Liver (tissue), 8 donors: ENCODE measurements at regions not wholly inside any gene's neighbourhood (a gene's known extent, or its start where the extent isn't known, plus 50 kb on each side); places are given as distances from the start of the nearest gene placed in this dataset.

ENCODE experiments used
- DNase-seq: peaks from one replicate; pipeline ENCODE4 v3.0.0-alpha.2; 2017; ENCODE audit warnings: low spot score
- H3K27ac ChIP-seq, 2 donors: one replicate each; pipeline ENCODE4 v1.7.0; 2013; ENCODE audit warnings: inconsistent platforms in 2 of 2, low read length in 2 of 2, control low read depth in 1 of 2, low read depth in 1 of 2, mild to moderate bottlenecking in 1 of 2
- H3K27me3 ChIP-seq, 4 donors: one replicate each; pipeline versions ENCODE4 v1.6.1 to v1.7.0; 2013; ENCODE audit warnings: low read length in 3 of 4, inconsistent platforms in 1 of 4, mild to moderate bottlenecking in 1 of 4, moderate library complexity in 1 of 4; ENCODE audit not compliant: control insufficient read depth in 4 of 4, insufficient read depth in 4 of 4
- H3K36me3 ChIP-seq, 4 donors: one replicate each; pipeline versions ENCODE4 v1.6.1 to v1.7.0; 2013; ENCODE audit warnings: low read length in 3 of 4, mild to moderate bottlenecking in 3 of 4, low read depth in 1 of 4, moderate library complexity in 1 of 4; ENCODE audit not compliant: control insufficient read depth in 4 of 4, insufficient read depth in 3 of 4
- H3K4me1 ChIP-seq, 4 donors: one replicate each; pipeline versions ENCODE4 v1.6.1 to v1.7.0; 2013; ENCODE audit warnings: low read length in 3 of 4, mild to moderate bottlenecking in 3 of 4, moderate library complexity in 1 of 4; ENCODE audit not compliant: control insufficient read depth in 4 of 4, insufficient read depth in 4 of 4
- H3K4me3 ChIP-seq, 3 donors: one replicate each; pipeline versions ENCODE4 v1.6.1 to v1.7.0; 2013; ENCODE audit warnings: low read length in 3 of 3, control low read depth in 1 of 3, low read depth in 1 of 3, mild to moderate bottlenecking in 1 of 3
- H3K9ac ChIP-seq, 2 donors: one replicate each; pipeline ENCODE4 v1.7.0; 2013; ENCODE audit warnings: low read length in 2 of 2, mild to moderate bottlenecking in 2 of 2, moderate library complexity in 2 of 2, control low read depth in 1 of 2, low read depth in 1 of 2
- H3K9me3 ChIP-seq, 4 donors: one replicate each; pipeline versions ENCODE4 v1.6.1 to v1.7.0; 2013; ENCODE audit warnings: low read length in 3 of 4; ENCODE audit not compliant: control insufficient read depth in 4 of 4
- ATF3 ChIP-seq: IDR thresholded peaks from 2 replicates; pipeline ENCODE4 v1.6.1; 2016; ENCODE audit warnings: antibody characterized with exemption
- EGR1 ChIP-seq, 2 donors: IDR thresholded peaks; 2 replicates each; pipeline ENCODE4 v1.6.1; 2016 to 2018; ENCODE audit warnings: antibody characterized with exemption in 2 of 2, low read depth in 2 of 2
- FOXA1 ChIP-seq: IDR thresholded peaks from 2 replicates; pipeline ENCODE4 v1.6.1; 2016; ENCODE audit warnings: antibody characterized with exemption
- FOXA2 ChIP-seq: IDR thresholded peaks from 2 replicates; pipeline ENCODE4 v1.6.1; 2016; ENCODE audit warnings: antibody characterized with exemption
- GABPA ChIP-seq, 2 donors: IDR thresholded peaks in 1 of 2; conservative IDR thresholded peaks in 1 of 2; 2 replicates each; pipeline ENCODE4 v1.6.1; 2016; ENCODE audit warnings: antibody characterized with exemption in 2 of 2, mild to moderate bottlenecking in 1 of 2, moderate library complexity in 1 of 2
- HNF4A ChIP-seq, 2 donors: conservative IDR thresholded peaks; 2 replicates each; pipeline ENCODE4 v1.6.1; 2016; ENCODE audit warnings: antibody characterized with exemption in 2 of 2, mild to moderate bottlenecking in 2 of 2
- HNF4G ChIP-seq: IDR thresholded peaks from 2 replicates; pipeline ENCODE4 v1.6.1; 2016; ENCODE audit warnings: antibody characterized with exemption
- JUND ChIP-seq, 2 donors: IDR thresholded peaks; 2 replicates each; pipeline ENCODE4 v1.6.1; 2016; ENCODE audit warnings: antibody characterized with exemption in 2 of 2
- MAX ChIP-seq: IDR thresholded peaks from 2 replicates; pipeline ENCODE4 v1.6.1; 2016; ENCODE audit warnings: antibody characterized with exemption
- NR2F2 ChIP-seq: IDR thresholded peaks from 2 replicates; pipeline ENCODE4 v1.6.1; 2016; ENCODE audit warnings: antibody characterized with exemption
- RAD21 ChIP-seq, 2 donors: IDR thresholded peaks; 2 replicates each; pipeline ENCODE4 v1.6.1; 2016; ENCODE audit warnings: antibody characterized with exemption in 2 of 2, mild to moderate bottlenecking in 2 of 2
- RXRA ChIP-seq, 2 donors: IDR thresholded peaks; 2 replicates each; pipeline ENCODE4 v1.6.1; 2017 to 2018; ENCODE audit warnings: antibody characterized with exemption in 2 of 2, mild to moderate bottlenecking in 1 of 2
- TAF1 ChIP-seq: conservative IDR thresholded peaks from 2 replicates; pipeline ENCODE4 v1.6.1; 2016; ENCODE audit warnings: antibody characterized with exemption, mild to moderate bottlenecking
- WGBS: extraction: QIAGEN DNeasy Blood & Tissue Kit; methylation state at CpG from one replicate; pipeline ENCODE4 v1.1.7; 2013; 5-methylcytosine and 5-hydroxymethylcytosine counted together
- TF ChIP-seq, protein P1 (sequence below): IDR thresholded peaks from 2 replicates; pipeline ENCODE4 v1.6.1; 2016; ENCODE audit warnings: antibody characterized with exemption, mild to moderate bottlenecking
- TF ChIP-seq, protein P2 (sequence below): fragments of 150-350 bp; IDR thresholded peaks from 2 replicates; pipeline ENCODE4 v1.5.1; 2017; ENCODE audit warnings: improper control_type of control experiment, low read depth, low read length; ENCODE audit not compliant: missing input control
- TF ChIP-seq, protein P3 (sequence below): IDR thresholded peaks from 2 replicates; pipeline ENCODE4 v1.6.1; 2016; ENCODE audit warnings: antibody characterized with exemption
- donor health status: healthy.
- donor health status: healthy.
- donor health status: healthy.
- donor health status: healthy.
- donor health status: healthy.

DNA sequence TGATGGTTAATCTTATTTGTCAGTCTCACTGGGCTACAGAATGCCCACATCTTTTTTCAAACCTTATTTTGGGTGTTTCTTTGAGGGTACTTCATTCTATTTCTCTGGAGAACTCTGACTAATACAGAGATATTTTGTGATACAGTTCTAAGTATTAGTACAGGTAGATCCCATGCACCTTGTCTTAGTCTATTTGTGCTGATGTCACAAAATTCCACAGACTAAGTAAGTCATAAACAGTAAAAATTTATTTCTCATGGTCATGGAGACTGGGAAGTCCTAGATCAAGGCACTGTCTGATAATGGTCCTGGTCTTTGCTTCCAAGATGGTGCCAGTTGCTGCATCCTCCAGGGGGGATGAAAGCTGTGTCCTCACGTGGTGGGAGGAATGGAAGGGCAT, 68.6 kb upstream of the EPHA4 start:
- Histone ChIP-seq H3K9ac (no peak overlapping the region), H3K27me3 (peaks cover 0 to 4% (median 0%) of the 10 kb centered on the region in 4 donors), H3K36me3 (no peaks in the 10 kb centered on the region), H3K9me3 (peaks cover 0 to 3% (median 0%) of the 10 kb centered on the region in 4 donors), H3K27ac (no peak overlapping the region), H3K4me3 (no peak overlapping the region), H3K4me1 (no peaks in the 10 kb centered on the region)
- 69% methylated on average over 1 of the region's 1 CpG for WGBS
- no peak for DNase-seq
- no peak for TF ChIP-seq RAD21 (IDR thresholded peaks at IDR 0.05)
- TF ChIP-seq TAF1 = no peak
- TF ChIP-seq, protein P1, sequence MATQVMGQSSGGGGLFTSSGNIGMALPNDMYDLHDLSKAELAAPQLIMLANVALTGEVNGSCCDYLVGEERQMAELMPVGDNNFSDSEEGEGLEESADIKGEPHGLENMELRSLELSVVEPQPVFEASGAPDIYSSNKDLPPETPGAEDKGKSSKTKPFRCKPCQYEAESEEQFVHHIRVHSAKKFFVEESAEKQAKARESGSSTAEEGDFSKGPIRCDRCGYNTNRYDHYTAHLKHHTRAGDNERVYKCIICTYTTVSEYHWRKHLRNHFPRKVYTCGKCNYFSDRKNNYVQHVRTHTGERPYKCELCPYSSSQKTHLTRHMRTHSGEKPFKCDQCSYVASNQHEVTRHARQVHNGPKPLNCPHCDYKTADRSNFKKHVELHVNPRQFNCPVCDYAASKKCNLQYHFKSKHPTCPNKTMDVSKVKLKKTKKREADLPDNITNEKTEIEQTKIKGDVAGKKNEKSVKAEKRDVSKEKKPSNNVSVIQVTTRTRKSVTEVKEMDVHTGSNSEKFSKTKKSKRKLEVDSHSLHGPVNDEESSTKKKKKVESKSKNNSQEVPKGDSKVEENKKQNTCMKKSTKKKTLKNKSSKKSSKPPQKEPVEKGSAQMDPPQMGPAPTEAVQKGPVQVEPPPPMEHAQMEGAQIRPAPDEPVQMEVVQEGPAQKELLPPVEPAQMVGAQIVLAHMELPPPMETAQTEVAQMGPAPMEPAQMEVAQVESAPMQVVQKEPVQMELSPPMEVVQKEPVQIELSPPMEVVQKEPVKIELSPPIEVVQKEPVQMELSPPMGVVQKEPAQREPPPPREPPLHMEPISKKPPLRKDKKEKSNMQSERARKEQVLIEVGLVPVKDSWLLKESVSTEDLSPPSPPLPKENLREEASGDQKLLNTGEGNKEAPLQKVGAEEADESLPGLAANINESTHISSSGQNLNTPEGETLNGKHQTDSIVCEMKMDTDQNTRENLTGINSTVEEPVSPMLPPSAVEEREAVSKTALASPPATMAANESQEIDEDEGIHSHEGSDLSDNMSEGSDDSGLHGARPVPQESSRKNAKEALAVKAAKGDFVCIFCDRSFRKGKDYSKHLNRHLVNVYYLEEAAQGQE = no peak
- no peak for TF ChIP-seq FOXA1
- no peak for TF ChIP-seq RXRA (IDR thresholded peaks at IDR 0.05)
- TF ChIP-seq GABPA (IDR thresholded peaks at IDR 0.05 in 1 of 2, conservative IDR thresholded peaks at IDR 0.05 in 1 of 2) = no peak
- TF ChIP-seq NR2F2 = no peak
- TF ChIP-seq HNF4G = no peak
- TF ChIP-seq, protein P2, sequence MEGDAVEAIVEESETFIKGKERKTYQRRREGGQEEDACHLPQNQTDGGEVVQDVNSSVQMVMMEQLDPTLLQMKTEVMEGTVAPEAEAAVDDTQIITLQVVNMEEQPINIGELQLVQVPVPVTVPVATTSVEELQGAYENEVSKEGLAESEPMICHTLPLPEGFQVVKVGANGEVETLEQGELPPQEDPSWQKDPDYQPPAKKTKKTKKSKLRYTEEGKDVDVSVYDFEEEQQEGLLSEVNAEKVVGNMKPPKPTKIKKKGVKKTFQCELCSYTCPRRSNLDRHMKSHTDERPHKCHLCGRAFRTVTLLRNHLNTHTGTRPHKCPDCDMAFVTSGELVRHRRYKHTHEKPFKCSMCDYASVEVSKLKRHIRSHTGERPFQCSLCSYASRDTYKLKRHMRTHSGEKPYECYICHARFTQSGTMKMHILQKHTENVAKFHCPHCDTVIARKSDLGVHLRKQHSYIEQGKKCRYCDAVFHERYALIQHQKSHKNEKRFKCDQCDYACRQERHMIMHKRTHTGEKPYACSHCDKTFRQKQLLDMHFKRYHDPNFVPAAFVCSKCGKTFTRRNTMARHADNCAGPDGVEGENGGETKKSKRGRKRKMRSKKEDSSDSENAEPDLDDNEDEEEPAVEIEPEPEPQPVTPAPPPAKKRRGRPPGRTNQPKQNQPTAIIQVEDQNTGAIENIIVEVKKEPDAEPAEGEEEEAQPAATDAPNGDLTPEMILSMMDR = no peak
- no peak for TF ChIP-seq MAX

DNA sequence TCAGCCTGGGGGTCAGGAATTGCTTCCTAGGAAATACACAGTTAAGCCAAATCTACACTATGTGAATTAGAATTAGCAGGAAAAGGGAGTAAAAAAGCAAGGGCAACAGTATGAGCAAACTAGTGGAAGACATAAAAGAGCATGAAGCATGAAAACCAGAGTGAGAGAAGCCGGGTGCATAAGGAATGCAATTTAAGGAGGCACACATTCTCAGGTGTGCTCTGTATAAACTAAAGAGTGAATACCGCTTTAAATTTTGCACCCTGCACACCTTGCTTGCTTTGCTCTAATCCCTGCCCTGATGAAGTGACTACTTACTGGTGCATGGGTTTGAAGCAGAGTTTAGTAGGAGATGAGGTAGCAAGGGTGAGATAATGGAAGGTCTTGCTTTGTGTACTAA, 65.7 kb upstream of the EPHA4 start:
- no peak for TF ChIP-seq JUND (IDR thresholded peaks at IDR 0.05)
- TF ChIP-seq GABPA (IDR thresholded peaks at IDR 0.05 in 1 of 2, conservative IDR thresholded peaks at IDR 0.05 in 1 of 2) = no peak
- TF ChIP-seq ATF3 = no peak
- no peak for TF ChIP-seq HNF4G
- TF ChIP-seq MAX = no peak
- no peak for TF ChIP-seq EGR1 (IDR thresholded peaks at IDR 0.05; ENCODE audit: low read depth in 2 of 2)
- TF ChIP-seq FOXA2 = no peak
- TF ChIP-seq FOXA1 = no peak
- TF ChIP-seq, protein P3, sequence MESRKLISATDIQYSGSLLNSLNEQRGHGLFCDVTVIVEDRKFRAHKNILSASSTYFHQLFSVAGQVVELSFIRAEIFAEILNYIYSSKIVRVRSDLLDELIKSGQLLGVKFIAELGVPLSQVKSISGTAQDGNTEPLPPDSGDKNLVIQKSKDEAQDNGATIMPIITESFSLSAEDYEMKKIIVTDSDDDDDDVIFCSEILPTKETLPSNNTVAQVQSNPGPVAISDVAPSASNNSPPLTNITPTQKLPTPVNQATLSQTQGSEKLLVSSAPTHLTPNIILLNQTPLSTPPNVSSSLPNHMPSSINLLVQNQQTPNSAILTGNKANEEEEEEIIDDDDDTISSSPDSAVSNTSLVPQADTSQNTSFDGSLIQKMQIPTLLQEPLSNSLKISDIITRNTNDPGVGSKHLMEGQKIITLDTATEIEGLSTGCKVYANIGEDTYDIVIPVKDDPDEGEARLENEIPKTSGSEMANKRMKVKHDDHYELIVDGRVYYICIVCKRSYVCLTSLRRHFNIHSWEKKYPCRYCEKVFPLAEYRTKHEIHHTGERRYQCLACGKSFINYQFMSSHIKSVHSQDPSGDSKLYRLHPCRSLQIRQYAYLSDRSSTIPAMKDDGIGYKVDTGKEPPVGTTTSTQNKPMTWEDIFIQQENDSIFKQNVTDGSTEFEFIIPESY = no peak
- TF ChIP-seq HNF4A (conservative IDR thresholded peaks at IDR 0.05) = no peak
- TF ChIP-seq RAD21 (IDR thresholded peaks at IDR 0.05) = no peak
- TF ChIP-seq, protein P1 = no peak
- TF ChIP-seq TAF1 = no peak
- TF ChIP-seq RXRA (IDR thresholded peaks at IDR 0.05) = no peak
- no peak overlapping the region for H3K27ac ChIP-seq
- H3K9me3 ChIP-seq = peaks cover 0 to 3% (median 0%) of the 10 kb centered on the region in 4 donors
- 88% methylated on average over 2 of the region's 2 CpGs for WGBS
- no peak overlapping the region for H3K9ac ChIP-seq
- no peak overlapping the region for H3K4me3 ChIP-seq
- H3K36me3 ChIP-seq = no peaks in the 10 kb centered on the region
- no peaks in the 10 kb centered on the region for H3K27me3 ChIP-seq
- peaks cover 0 to 2% (median 0%) of the 10 kb centered on the region in 4 donors for H3K4me1 ChIP-seq
- DNase-seq = no peak
